Testis (tissue), 2 donors: ENCODE measurements at regions not wholly inside any gene's neighbourhood (a gene's known extent, or its start where the extent isn't known, plus 50 kb on each side); places are given as distances from the start of the nearest gene placed in this dataset.

Source experiments
- POLR2A ChIP-seq: fragments of 450-650 bp; IDR thresholded peaks from one replicate; pipeline ENCODE4 v1.6.1; 2017; ENCODE audit warnings: antibody characterized with exemption, mild to moderate bottlenecking, moderate library complexity
- TF ChIP-seq, protein P1 (sequence below), 3 experiments: fragments of 450-650 bp in 2 of 3; fragments of 200-600 bp in 1 of 3; sonication (generic) in 1 of 3; IDR thresholded peaks; one replicate each; pipeline ENCODE4 v1.5.1; 2016 to 2019; ENCODE audit warnings: antibody characterized with exemption in 3 of 3, mild to moderate bottlenecking in 2 of 3, moderate library complexity in 1 of 3

DNA sequence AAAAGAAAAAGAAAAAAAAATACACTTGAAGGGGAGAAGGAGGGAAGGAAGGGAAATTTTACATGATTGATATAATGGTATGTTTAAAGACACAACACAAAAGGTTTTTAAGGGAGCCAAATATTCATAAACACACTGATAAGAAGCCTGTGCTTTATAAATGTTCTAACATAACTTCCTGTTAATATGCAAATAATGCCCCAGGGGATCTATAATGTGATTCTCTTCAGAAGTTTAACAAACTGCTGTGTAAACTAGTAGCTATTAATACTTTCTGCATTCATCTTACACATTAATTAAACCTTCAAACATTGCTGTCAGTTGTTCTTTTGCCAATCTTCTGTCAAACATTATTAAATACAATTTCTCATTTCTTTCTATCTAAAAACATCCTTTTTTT lies 231.6 kb downstream of the TJP1 start:
- TF ChIP-seq, protein P1, sequence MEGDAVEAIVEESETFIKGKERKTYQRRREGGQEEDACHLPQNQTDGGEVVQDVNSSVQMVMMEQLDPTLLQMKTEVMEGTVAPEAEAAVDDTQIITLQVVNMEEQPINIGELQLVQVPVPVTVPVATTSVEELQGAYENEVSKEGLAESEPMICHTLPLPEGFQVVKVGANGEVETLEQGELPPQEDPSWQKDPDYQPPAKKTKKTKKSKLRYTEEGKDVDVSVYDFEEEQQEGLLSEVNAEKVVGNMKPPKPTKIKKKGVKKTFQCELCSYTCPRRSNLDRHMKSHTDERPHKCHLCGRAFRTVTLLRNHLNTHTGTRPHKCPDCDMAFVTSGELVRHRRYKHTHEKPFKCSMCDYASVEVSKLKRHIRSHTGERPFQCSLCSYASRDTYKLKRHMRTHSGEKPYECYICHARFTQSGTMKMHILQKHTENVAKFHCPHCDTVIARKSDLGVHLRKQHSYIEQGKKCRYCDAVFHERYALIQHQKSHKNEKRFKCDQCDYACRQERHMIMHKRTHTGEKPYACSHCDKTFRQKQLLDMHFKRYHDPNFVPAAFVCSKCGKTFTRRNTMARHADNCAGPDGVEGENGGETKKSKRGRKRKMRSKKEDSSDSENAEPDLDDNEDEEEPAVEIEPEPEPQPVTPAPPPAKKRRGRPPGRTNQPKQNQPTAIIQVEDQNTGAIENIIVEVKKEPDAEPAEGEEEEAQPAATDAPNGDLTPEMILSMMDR (IDR thresholded peaks at IDR 0.05) = no peak
- TF ChIP-seq POLR2A = no peak
